HEK293 (cell line): ENCODE measurements at regions not wholly inside any gene's neighbourhood (a gene's known extent, or its start where the extent isn't known, plus 50 kb on each side); places are given as distances from the start of the nearest gene placed in this dataset.
A peak's percentile ranks its signal among the peaks of the same experiment; 100 is the strongest.

ENCODE experiments used
- CTCF ChIA-PET: fragments of 350-600 bp; formaldehyde crosslinking; extraction: SDS; loops from one replicate; lab custom pipeline; 2021; ENCODE audit warnings: antibody characterized with exemption; lab: Yijun Ruan, JAX
- POLR2A ChIA-PET: fragments of 300-600 bp; formaldehyde crosslinking; extraction: SDS; loops from one replicate; lab custom pipeline; 2020; ENCODE audit warnings: antibody characterized with exemption, inconsistent platforms; lab: Yijun Ruan, JAX
- H3K27ac ChIP-seq: fragments of 200-500 bp; sonication (Bioruptor generic); 2 replicates; pipeline ENCODE4 v1.5.1; 2014; ENCODE audit warnings: low read depth, low read length, control low read depth, inconsistent platforms; ENCODE audit errors: extremely low read depth
- H3K36me3 ChIP-seq, 2 experiments: fragments of 200-500 bp in 1 of 2; sonication (Bioruptor generic) in 1 of 2; 1 replicate in 1 of 2; 2 replicates in 1 of 2; pipeline ENCODE4 v1.5.1; 2014 to 2017; ENCODE audit warnings: inconsistent platforms in 2 of 2, low read length in 2 of 2; ENCODE audit not compliant: control insufficient read depth in 2 of 2, insufficient read depth in 1 of 2
- H3K4me1 ChIP-seq: fragments of 200-500 bp; sonication (Bioruptor generic); 2 replicates; pipeline ENCODE4 v1.5.1; 2014; ENCODE audit warnings: mild to moderate bottlenecking, low read length, inconsistent platforms; ENCODE audit not compliant: control insufficient read depth, insufficient read depth
- H3K4me3 ChIP-seq: 2 replicates; pipeline ENCODE4 v1.5.1; 2011; ENCODE audit warnings: low read depth, mild to moderate bottlenecking, control low read depth, low read length, moderate library complexity
- H3K9me3 ChIP-seq: fragments of 200-500 bp; sonication (Bioruptor generic); 2 replicates; pipeline ENCODE4 v1.5.1; 2014; ENCODE audit warnings: low read depth, low read length, inconsistent platforms; ENCODE audit not compliant: control insufficient read depth, insufficient read depth
- CTCF ChIP-seq: fragments of 450-650 bp; formaldehyde crosslinking; IDR thresholded peaks from 2 replicates; pipeline ENCODE4 v1.5.1; 2016; ENCODE audit warnings: missing biosample characterization, missing genetic modification characterization
- GFI1B ChIP-seq: fragments of 450-650 bp; formaldehyde crosslinking; IDR thresholded peaks from 2 replicates; pipeline ENCODE4 v1.5.1; 2016; ENCODE audit warnings: missing biosample characterization, missing genetic modification characterization
- OVOL3 ChIP-seq: fragments of 450-650 bp; formaldehyde crosslinking; IDR thresholded peaks from 2 replicates; pipeline ENCODE4 v1.5.1; 2016; ENCODE audit warnings: missing biosample characterization, missing genetic modification characterization
- REPIN1 ChIP-seq: fragments of 450-650 bp; formaldehyde crosslinking; IDR thresholded peaks from 2 replicates; pipeline ENCODE4 v1.5.1; 2017; ENCODE audit warnings: missing biosample characterization, missing genetic modification characterization, low read depth
- YY1 ChIP-seq: fragments of 450-650 bp; formaldehyde crosslinking; IDR thresholded peaks from 2 replicates; pipeline ENCODE4 v1.5.1; 2018; ENCODE audit warnings: missing biosample characterization, missing genetic modification characterization
- ZFP3 ChIP-seq: fragments of 450-650 bp; formaldehyde crosslinking; IDR thresholded peaks from 2 replicates; pipeline ENCODE4 v1.5.1; 2016; ENCODE audit warnings: low read depth, missing biosample characterization, missing genetic modification characterization
- ZFP69B ChIP-seq: fragments of 450-650 bp; formaldehyde crosslinking; IDR thresholded peaks from 2 replicates; pipeline ENCODE4 v1.5.1; 2016; ENCODE audit warnings: missing biosample characterization, missing genetic modification characterization
- ZNF121 ChIP-seq: fragments of 450-650 bp; formaldehyde crosslinking; IDR thresholded peaks from 2 replicates; pipeline ENCODE4 v1.5.1; 2016; ENCODE audit warnings: missing biosample characterization, missing genetic modification characterization
- ZNF175 ChIP-seq: fragments of 450-650 bp; formaldehyde crosslinking; IDR thresholded peaks from 2 replicates; pipeline ENCODE4 v1.5.1; 2016; ENCODE audit warnings: missing biosample characterization, missing genetic modification characterization
- ZNF214 ChIP-seq: fragments of 450-650 bp; formaldehyde crosslinking; IDR thresholded peaks from 2 replicates; pipeline ENCODE4 v1.5.1; 2017; ENCODE audit warnings: missing biosample characterization, mild to moderate bottlenecking, missing genetic modification characterization, borderline replicate concordance
- ZNF24 ChIP-seq: fragments of 450-650 bp; formaldehyde crosslinking; IDR thresholded peaks from 2 replicates; pipeline ENCODE4 v1.5.1; 2016; ENCODE audit warnings: missing biosample characterization, missing genetic modification characterization
- ZNF248 ChIP-seq: fragments of 450-650 bp; formaldehyde crosslinking; IDR thresholded peaks from 2 replicates; pipeline ENCODE4 v1.5.1; 2017; ENCODE audit warnings: missing biosample characterization, missing genetic modification characterization
- ZNF280C ChIP-seq: fragments of 450-650 bp; formaldehyde crosslinking; IDR thresholded peaks from 2 replicates; pipeline ENCODE4 v1.5.1; 2016; ENCODE audit warnings: missing biosample characterization, missing genetic modification characterization
- ZNF311 ChIP-seq: fragments of 450-650 bp; formaldehyde crosslinking; IDR thresholded peaks from 2 replicates; pipeline ENCODE4 v1.5.1; 2017; ENCODE audit warnings: missing biosample characterization, missing genetic modification characterization, borderline replicate concordance
- ZNF391 ChIP-seq: fragments of 450-650 bp; formaldehyde crosslinking; IDR thresholded peaks from 2 replicates; pipeline ENCODE4 v1.5.1; 2016; ENCODE audit warnings: low read depth, missing biosample characterization, missing genetic modification characterization, borderline replicate concordance
- ZNF423 ChIP-seq: fragments of 450-650 bp; formaldehyde crosslinking; IDR thresholded peaks from 2 replicates; pipeline ENCODE4 v1.5.1; 2016; ENCODE audit warnings: missing biosample characterization, missing genetic modification characterization
- ZNF548 ChIP-seq: fragments of 450-650 bp; formaldehyde crosslinking; IDR thresholded peaks from 2 replicates; pipeline ENCODE4 v1.5.1; 2016; ENCODE audit warnings: missing biosample characterization, missing genetic modification characterization
- ZNF558 ChIP-seq: fragments of 450-650 bp; formaldehyde crosslinking; IDR thresholded peaks from 2 replicates; pipeline ENCODE4 v1.5.1; 2016; ENCODE audit warnings: missing biosample characterization, missing genetic modification characterization
- ZNF621 ChIP-seq: fragments of 450-650 bp; formaldehyde crosslinking; IDR thresholded peaks from 2 replicates; pipeline ENCODE4 v1.5.1; 2017; ENCODE audit warnings: missing biosample characterization, missing genetic modification characterization
- ZNF629 ChIP-seq: fragments of 450-650 bp; formaldehyde crosslinking; IDR thresholded peaks from 2 replicates; pipeline ENCODE4 v1.5.1; 2017; ENCODE audit warnings: missing biosample characterization, missing genetic modification characterization
- ZNF654 ChIP-seq: fragments of 450-650 bp; formaldehyde crosslinking; IDR thresholded peaks from 2 replicates; pipeline ENCODE4 v1.5.1; 2016; ENCODE audit warnings: low read depth, missing biosample characterization, missing genetic modification characterization
- ZNF785 ChIP-seq: fragments of 450-650 bp; formaldehyde crosslinking; IDR thresholded peaks from 2 replicates; pipeline ENCODE4 v1.5.1; 2016; ENCODE audit warnings: missing biosample characterization, missing genetic modification characterization
- ZSCAN18 ChIP-seq: fragments of 450-650 bp; formaldehyde crosslinking; IDR thresholded peaks from 2 replicates; pipeline ENCODE4 v1.5.1; 2016; ENCODE audit warnings: missing biosample characterization, missing genetic modification characterization

GRCh38 chr5:23216345-23216744, 291.1 kb upstream of the PRDM9 start:
- Histone ChIP-seq H3K27ac (no peak overlapping the region), H3K4me1 (no peaks in the 10 kb centered on the region), H3K9me3 (no peaks in the 10 kb centered on the region), H3K36me3 (no peaks in the 10 kb centered on the region), H3K4me3 (no peak overlapping the region)
- TF ChIP-seq ZNF391 (tag by site-specific recombination) (no peak), ZNF175 (tag by site-specific recombination) (no peak), ZNF121 (no peak), ZNF280C (tag by site-specific recombination) (no peak), GFI1B (tag by site-specific recombination) (no peak), ZSCAN18 (tag by site-specific recombination) (no peak), ZNF785 (tag by site-specific recombination) (no peak), YY1 (tag by site-specific recombination) (no peak)
- POLR2A ChIA-PET, result no interaction called here
- CTCF ChIA-PET, result interaction anchor here (0.9 kb wide), 1 partner anchor 136 kb away, joined by 3 read pairs; no protein-coding TSS in a partner anchor

GRCh38 chr5:23208959-23209431, 298.4 kb upstream of the PRDM9 start:
- ChIA-PET POLR2A (no interaction called here), CTCF (interaction anchor here (0.5 to 1.8 kb wide), 38 partner anchors 8 to 902 kb away, joined by 3 to 10 read pairs (median 3); no protein-coding TSS in a partner anchor)
- Histone ChIP-seq H3K27ac (no peak overlapping the region), H3K4me3 (no peak overlapping the region), H3K36me3 (no peaks in the 10 kb centered on the region), H3K4me1 (no peaks in the 10 kb centered on the region), H3K9me3 (no peaks in the 10 kb centered on the region)
- peak; percentile 73 for TF ChIP-seq ZNF654 (tag by site-specific recombination)
- TF ChIP-seq ZNF621, result no peak
- peak; percentile 8; the same call in 1 of the 2 replicates for TF ChIP-seq CTCF
- no peak for TF ChIP-seq ZNF311 (tag by site-specific recombination)

GRCh38 chr5:23204111-23204510, 303.3 kb upstream of the PRDM9 start:
- TF ChIP-seq ZNF24 (tag by site-specific recombination) (no peak), ZNF558 (no peak), ZFP69B (no peak), ZFP3 (tag by site-specific recombination) (no peak), REPIN1 (tag by site-specific recombination) (no peak), ZNF248 (tag by site-specific recombination) (no peak), ZNF214 (tag by site-specific recombination) (no peak), ZNF629 (tag by site-specific recombination) (no peak), OVOL3 (tag by site-specific recombination) (no peak), ZNF423 (tag by site-specific recombination) (no peak), ZNF548 (no peak)
- no peaks in the 10 kb centered on the region for H3K9me3 ChIP-seq
- CTCF ChIA-PET, result no interaction called here

More at GRCh38 chr5:23204111-23204510, 303.3 kb upstream of the PRDM9 start:
- no peaks in the 10 kb centered on the region for H3K36me3 ChIP-seq
- no peak overlapping the region for H3K4me3 ChIP-seq
- H3K27ac ChIP-seq, result no peak overlapping the region
- POLR2A ChIA-PET, result no interaction called here
- H3K4me1 ChIP-seq, result no peaks in the 10 kb centered on the region
